GM18520 (cell line): ENCODE measurements at regions not wholly inside any gene's neighbourhood (a gene's known extent, or its start where the extent isn't known, plus 50 kb on each side); places are given as distances from the start of the nearest gene placed in this dataset.
"Not testable (repeated sequence)": the region's sequence is repeated elsewhere in the genome, so short reads cannot be mapped to it uniquely, and the experiment has no call there.

Experiments
- ATAC-seq: cut with Tn5 transposase; IDR thresholded peaks from one replicate; pipeline ENCODE4 v1.9.1; 2021; ENCODE audit not compliant: unreplicated experiment

- no peak for ATAC-seq
Measured at GRCh38 chr11:122209619-122210366, 93.8 kb upstream of the BLID start.

- ATAC-seq, result no peak
Measured at GRCh38 chr11:122207921-122208764, 92.1 kb upstream of the BLID start.

GRCh38 chr11:122207505-122207904 lies 91.5 kb upstream of the BLID start:
- ATAC-seq, result no peak

GRCh38 chr11:122205036-122205435 lies 89.0 kb upstream of the BLID start:
- ATAC-seq, result no peak

GRCh38 chr11:122204206-122204605 lies 88.2 kb upstream of the BLID start:
- ATAC-seq, result no peak

GRCh38 chr11:122202951-122203456 lies 87.0 kb upstream of the BLID start:
- no peak for ATAC-seq

GRCh38 chr11:122202161-122202950 lies 86.3 kb upstream of the BLID start:
- no peak for ATAC-seq

- ATAC-seq, result no peak
Measured at GRCh38 chr11:122201106-122201505, 85.1 kb upstream of the BLID start.

- no peak for ATAC-seq
Measured at GRCh38 chr11:122199661-122200060, 83.6 kb upstream of the BLID start.

GRCh38 chr11:122198291-122198983 lies 82.4 kb upstream of the BLID start:
- ATAC-seq, result no peak

- ATAC-seq, result no peak
Measured at GRCh38 chr11:122197066-122197987, 81.3 kb upstream of the BLID start.

- no peak for ATAC-seq
Measured at GRCh38 chr11:122195790-122196189, 79.8 kb upstream of the BLID start.

- not testable (repeated sequence) for ATAC-seq
Measured at GRCh38 chr11:122193881-122194480, 78.0 kb upstream of the BLID start.

GRCh38 chr11:122193457-122193856 lies 77.4 kb upstream of the BLID start:
- no peak for ATAC-seq

GRCh38 chr11:122192634-122193255 lies 76.7 kb upstream of the BLID start:
- ATAC-seq, result no peak

GRCh38 chr11:122190768-122191167 lies 74.8 kb upstream of the BLID start:
- no peak for ATAC-seq

GRCh38 chr11:122189229-122189628 lies 73.2 kb upstream of the BLID start:
- ATAC-seq, result no peak

- ATAC-seq, result no peak
Measured at GRCh38 chr11:122187373-122188165, 71.6 kb upstream of the BLID start.
